K562 (cell line): ENCODE measurements at regions not wholly inside any gene's neighbourhood (a gene's known extent, or its start where the extent isn't known, plus 50 kb on each side); places are given as distances from the start of the nearest gene placed in this dataset.

Experiments used
- TF ChIP-seq, protein P1 (sequence below), 2 experiments: fragments of 450-650 bp in 1 of 2; sonication (generic) in 1 of 2; formaldehyde crosslinking in 1 of 2; IDR thresholded peaks; 2 replicates each; pipeline versions ENCODE4 v1.7.1 to v1.9.0; 2016 to 2022; ENCODE audit warnings: inconsistent platforms in 1 of 2, mild to moderate bottlenecking in 1 of 2, missing genetic modification reagents in 1 of 2
- TF ChIP-seq, protein P2 (sequence below): sonication (generic); formaldehyde crosslinking; IDR thresholded peaks from 2 replicates; pipeline ENCODE4 v1.5.0; 2020; ENCODE audit warnings: missing genetic modification reagents

DNA sequence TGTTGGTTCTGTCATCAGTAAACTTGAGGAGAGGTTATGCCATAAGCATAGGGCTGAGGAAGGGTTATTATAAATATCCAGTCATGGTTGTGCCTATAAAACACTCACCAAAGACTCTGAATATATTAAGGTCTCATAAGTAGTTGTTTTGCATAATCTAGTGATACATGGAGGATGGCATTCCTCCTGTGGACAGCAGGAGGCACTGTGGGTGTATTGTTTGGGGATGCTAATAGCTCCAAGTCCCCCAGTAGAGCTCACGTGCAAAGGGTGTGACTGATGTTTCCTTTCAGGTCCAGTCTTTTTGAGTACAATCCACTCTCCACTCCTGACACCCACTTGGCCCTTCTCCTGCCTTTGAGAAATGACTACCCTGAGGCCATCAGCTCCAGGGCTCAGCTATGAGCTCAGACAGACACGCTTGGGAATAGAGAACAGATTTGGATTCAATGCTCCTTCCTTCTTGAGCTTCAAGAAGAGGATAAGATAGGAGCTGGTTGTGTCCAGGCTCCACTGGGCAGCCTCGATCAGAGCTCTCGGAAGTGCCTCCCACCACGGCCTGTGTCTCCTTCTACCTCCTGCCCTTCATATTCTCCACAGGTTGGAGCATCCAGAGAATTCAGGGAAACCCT, 85.2 kb upstream of the IGLL5 start (continued):
- TF ChIP-seq, protein P1, sequence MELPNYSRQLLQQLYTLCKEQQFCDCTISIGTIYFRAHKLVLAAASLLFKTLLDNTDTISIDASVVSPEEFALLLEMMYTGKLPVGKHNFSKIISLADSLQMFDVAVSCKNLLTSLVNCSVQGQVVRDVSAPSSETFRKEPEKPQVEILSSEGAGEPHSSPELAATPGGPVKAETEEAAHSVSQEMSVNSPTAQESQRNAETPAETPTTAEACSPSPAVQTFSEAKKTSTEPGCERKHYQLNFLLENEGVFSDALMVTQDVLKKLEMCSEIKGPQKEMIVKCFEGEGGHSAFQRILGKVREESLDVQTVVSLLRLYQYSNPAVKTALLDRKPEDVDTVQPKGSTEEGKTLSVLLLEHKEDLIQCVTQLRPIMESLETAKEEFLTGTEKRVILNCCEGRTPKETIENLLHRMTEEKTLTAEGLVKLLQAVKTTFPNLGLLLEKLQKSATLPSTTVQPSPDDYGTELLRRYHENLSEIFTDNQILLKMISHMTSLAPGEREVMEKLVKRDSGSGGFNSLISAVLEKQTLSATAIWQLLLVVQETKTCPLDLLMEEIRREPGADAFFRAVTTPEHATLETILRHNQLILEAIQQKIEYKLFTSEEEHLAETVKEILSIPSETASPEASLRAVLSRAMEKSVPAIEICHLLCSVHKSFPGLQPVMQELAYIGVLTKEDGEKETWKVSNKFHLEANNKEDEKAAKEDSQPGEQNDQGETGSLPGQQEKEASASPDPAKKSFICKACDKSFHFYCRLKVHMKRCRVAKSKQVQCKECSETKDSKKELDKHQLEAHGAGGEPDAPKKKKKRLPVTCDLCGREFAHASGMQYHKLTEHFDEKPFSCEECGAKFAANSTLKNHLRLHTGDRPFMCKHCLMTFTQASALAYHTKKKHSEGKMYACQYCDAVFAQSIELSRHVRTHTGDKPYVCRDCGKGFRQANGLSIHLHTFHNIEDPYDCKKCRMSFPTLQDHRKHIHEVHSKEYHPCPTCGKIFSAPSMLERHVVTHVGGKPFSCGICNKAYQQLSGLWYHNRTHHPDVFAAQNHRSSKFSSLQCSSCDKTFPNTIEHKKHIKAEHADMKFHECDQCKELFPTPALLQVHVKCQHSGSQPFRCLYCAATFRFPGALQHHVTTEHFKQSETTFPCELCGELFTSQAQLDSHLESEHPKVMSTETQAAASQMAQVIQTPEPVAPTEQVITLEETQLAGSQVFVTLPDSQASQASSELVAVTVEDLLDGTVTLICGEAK (IDR thresholded peaks at IDR 0.05), result no peak
- TF ChIP-seq, protein P1 (CRISPR knock-in tag; IDR thresholded peaks at IDR 0.05), result peak; percentile 30; the same call in 1 of the 2 replicates
- TF ChIP-seq, protein P2, sequence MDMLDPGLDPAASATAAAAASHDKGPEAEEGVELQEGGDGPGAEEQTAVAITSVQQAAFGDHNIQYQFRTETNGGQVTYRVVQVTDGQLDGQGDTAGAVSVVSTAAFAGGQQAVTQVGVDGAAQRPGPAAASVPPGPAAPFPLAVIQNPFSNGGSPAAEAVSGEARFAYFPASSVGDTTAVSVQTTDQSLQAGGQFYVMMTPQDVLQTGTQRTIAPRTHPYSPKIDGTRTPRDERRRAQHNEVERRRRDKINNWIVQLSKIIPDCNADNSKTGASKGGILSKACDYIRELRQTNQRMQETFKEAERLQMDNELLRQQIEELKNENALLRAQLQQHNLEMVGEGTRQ (CRISPR knock-in tag), result peak; percentile 52; the same call in 1 of the 2 replicates
